ENCODE measurements at regions not wholly inside any gene's neighbourhood (a gene's known extent, or its start where the extent isn't known, plus 50 kb on each side); places are given as distances from the start of the nearest gene placed in this dataset.
A peak's percentile ranks its signal among the peaks of the same experiment; 100 is the strongest.

DNA sequence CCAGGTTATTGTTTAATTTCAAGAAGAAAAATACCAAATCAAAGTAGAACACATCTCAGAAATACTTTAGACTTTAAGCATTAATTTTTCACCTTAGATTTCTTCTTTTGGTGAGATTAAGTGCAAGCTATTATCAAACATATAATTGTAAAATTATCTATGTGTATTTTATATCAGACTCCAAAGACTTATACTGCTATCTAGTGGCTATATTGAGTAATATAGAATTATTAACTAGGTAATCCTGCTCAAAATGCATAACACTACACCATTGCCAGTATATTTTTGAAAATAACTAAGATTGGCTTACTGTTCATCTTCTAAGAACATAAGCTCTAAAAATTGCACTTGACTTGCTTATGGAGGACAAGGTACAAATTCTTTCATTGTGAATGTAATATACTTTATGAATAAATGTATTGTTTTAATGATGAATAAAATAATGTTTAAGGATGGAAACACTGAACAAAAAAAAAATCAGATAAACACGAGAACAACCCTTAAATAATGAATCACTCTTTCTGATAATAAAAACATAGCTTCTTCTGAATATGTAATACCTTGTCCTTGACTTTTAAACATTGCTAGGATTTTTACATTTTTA is 86.7 kb upstream of the GNAI1 start:
- no peaks in the 10 kb centered on the region for H3K27me3 ChIP-seq
- H3K4me3 ChIP-seq, result no peak overlapping the region
- TF ChIP-seq, protein P1, sequence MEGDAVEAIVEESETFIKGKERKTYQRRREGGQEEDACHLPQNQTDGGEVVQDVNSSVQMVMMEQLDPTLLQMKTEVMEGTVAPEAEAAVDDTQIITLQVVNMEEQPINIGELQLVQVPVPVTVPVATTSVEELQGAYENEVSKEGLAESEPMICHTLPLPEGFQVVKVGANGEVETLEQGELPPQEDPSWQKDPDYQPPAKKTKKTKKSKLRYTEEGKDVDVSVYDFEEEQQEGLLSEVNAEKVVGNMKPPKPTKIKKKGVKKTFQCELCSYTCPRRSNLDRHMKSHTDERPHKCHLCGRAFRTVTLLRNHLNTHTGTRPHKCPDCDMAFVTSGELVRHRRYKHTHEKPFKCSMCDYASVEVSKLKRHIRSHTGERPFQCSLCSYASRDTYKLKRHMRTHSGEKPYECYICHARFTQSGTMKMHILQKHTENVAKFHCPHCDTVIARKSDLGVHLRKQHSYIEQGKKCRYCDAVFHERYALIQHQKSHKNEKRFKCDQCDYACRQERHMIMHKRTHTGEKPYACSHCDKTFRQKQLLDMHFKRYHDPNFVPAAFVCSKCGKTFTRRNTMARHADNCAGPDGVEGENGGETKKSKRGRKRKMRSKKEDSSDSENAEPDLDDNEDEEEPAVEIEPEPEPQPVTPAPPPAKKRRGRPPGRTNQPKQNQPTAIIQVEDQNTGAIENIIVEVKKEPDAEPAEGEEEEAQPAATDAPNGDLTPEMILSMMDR (IDR thresholded peaks at IDR 0.05), result peak in 1 of 4 experiments; percentile 9
- TF ChIP-seq POLR2A (IDR thresholded peaks at IDR 0.05), result no peak
- no peaks in the 10 kb centered on the region for H3K36me3 ChIP-seq
- no peaks in the 10 kb centered on the region for H3K9me3 ChIP-seq
- H3K27ac ChIP-seq, result no peak overlapping the region
- H3K4me1 ChIP-seq, result no peaks in the 10 kb centered on the region
- DNase-seq, result no peak
- intact Hi-C loops (cut with DNase I; ENCODE audit: low total_unique reads), result no loop called here

DNA sequence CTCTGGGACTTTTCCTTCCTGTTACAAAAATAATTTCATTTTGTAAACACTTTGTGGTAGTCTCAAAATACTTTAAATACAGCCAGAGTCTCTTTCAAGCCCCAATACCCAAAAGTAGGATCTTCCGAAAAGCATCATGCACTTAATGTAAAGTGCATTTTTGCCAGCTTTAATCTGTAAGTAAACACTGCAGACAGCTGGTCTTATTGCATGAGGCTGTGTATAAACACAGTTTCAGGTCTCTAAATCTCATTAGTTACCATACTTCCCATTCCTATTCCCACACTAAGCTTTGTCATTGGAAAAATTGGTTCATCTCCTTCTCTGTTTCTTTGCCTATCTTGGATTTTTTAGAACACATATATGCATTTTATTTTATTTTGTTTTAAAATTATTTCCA is 87.6 kb upstream of the GNAI1 start:
- DNase-seq, result no peak
- no peaks in the 10 kb centered on the region for H3K36me3 ChIP-seq
- no peaks in the 10 kb centered on the region for H3K4me1 ChIP-seq
- no peaks in the 10 kb centered on the region for H3K9me3 ChIP-seq
- no peaks in the 10 kb centered on the region for H3K27me3 ChIP-seq
- TF ChIP-seq, protein P1 (IDR thresholded peaks at IDR 0.05), result no peak
- TF ChIP-seq POLR2A (IDR thresholded peaks at IDR 0.05), result no peak
- H3K27ac ChIP-seq, result no peak overlapping the region
- intact Hi-C loops (cut with DNase I; ENCODE audit: low total_unique reads), result no loop called here
- H3K4me3 ChIP-seq, result no peak overlapping the region

DNA sequence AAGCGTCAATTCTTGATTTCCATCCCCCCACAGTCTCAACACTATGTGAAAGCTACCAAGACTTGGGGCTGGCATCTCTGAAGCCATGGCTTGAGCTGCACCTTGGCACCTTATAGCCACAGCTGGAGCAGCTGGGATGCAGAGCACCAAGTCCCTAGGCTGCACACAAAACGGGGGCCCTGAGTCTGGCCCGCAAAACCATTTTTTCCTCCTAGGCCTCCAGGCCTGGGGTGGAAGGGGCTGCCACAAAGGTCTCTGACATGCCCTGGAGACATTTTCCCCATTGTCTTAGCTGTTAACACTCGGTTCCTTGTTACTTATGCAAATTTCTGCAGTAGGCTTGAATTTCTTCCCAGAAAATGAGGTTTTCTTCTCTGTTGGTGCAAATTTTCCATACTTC is 89.8 kb upstream of the GNAI1 start:
- no peaks in the 10 kb centered on the region for H3K36me3 ChIP-seq
- intact Hi-C loops (cut with DNase I; ENCODE audit: low total_unique reads), result no loop called here
- no peaks in the 10 kb centered on the region for H3K4me1 ChIP-seq
- no peaks in the 10 kb centered on the region for H3K9me3 ChIP-seq
- H3K27ac ChIP-seq, result no peak overlapping the region
- no peak for DNase-seq
- TF ChIP-seq POLR2A (IDR thresholded peaks at IDR 0.05), result no peak
- TF ChIP-seq, protein P1 (IDR thresholded peaks at IDR 0.05), result no peak
- no peak overlapping the region for H3K4me3 ChIP-seq
- H3K27me3 ChIP-seq, result no peaks in the 10 kb centered on the region

DNA sequence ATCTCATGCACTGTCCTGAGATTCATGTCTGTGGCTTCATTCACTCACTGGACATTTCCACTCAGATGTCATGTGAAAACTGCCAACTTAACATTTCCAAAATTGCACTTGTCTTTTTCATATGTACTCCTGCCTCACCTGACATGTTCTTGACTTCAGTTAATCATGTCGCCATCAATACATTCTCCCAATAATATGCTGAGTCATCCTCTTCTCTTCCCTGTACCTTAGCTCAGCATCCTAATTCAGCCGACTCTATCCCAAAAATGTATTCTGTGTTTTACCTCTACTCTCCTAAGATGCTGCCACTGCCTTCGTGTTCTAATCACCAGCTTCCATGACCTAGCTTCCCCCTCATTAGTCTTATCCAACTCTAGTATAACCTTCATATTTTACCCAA is 93.9 kb upstream of the GNAI1 start:
- no peak overlapping the region for H3K4me3 ChIP-seq
- no peaks in the 10 kb centered on the region for H3K27me3 ChIP-seq
- H3K36me3 ChIP-seq, result no peaks in the 10 kb centered on the region
- H3K9me3 ChIP-seq, result no peaks in the 10 kb centered on the region
- no peak for DNase-seq
- H3K27ac ChIP-seq, result no peak overlapping the region
- intact Hi-C loops (cut with DNase I; ENCODE audit: low total_unique reads), result no loop called here
- TF ChIP-seq POLR2A (IDR thresholded peaks at IDR 0.05), result no peak
- TF ChIP-seq, protein P1 (IDR thresholded peaks at IDR 0.05), result no peak
- H3K4me1 ChIP-seq, result no peaks in the 10 kb centered on the region

- H3K27me3 ChIP-seq, result no peaks in the 10 kb centered on the region
- no peak overlapping the region for H3K4me3 ChIP-seq
- no peaks in the 10 kb centered on the region for H3K4me1 ChIP-seq
- TF ChIP-seq, protein P1 (IDR thresholded peaks at IDR 0.05), result no peak
- TF ChIP-seq POLR2A (IDR thresholded peaks at IDR 0.05), result no peak
- no peak for DNase-seq
- no peak overlapping the region for H3K27ac ChIP-seq
- H3K9me3 ChIP-seq, result no peaks in the 10 kb centered on the region
- intact Hi-C loops (cut with DNase I; ENCODE audit: low total_unique reads), result no loop called here
- H3K36me3 ChIP-seq, result no peaks in the 10 kb centered on the region
Measured at GRCh38 chr7:80040335-80040734, 94.3 kb upstream of the GNAI1 start.

Data from uterus (tissue), 3 donors.